SK-N-DZ (cell line): ENCODE measurements at regions not wholly inside any gene's neighbourhood (a gene's known extent, or its start where the extent isn't known, plus 50 kb on each side); places are given as distances from the start of the nearest gene placed in this dataset.

Experiments used
- DNase-seq: peaks from one replicate; pipeline ENCODE4 v3.0.0-alpha.2; 2015; ENCODE audit warnings: low spot score

DNA sequence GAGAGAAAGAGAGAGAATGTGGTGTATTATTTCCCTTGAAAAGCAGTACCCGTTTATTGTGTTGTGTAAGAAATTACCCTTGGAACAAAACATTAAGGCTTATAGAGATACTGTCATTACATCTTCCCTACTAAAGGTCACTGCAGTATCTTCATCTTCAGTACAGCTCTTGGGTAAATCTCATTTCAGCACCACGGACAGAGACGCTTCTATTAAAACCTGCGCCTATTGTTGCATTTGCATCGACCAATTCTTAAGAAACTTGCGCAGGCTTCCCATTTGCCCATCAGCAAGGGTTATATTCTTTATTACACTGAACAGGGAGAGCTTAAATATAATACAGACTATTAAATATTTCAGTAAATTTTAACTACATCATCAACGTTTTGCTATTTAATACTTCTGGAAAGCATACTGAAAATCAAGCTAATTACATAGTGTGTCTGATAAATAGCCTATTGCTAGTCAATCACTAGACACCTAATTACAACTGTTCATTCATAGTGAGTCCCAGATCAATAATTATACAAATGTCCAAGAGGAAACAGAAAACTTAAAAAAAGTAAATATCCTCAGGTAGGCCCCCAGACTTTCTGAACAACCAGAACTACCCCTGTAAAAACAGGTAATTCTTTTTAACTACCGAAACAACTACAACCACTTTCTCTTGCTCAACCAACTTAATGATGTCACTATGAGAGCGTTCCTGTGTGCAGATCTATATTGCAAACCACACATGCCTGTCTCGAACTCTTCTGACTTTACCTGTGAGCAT lies 350.6 kb downstream of the LIG4 start:
- DNase-seq, result peak; percentile 65

DNA sequence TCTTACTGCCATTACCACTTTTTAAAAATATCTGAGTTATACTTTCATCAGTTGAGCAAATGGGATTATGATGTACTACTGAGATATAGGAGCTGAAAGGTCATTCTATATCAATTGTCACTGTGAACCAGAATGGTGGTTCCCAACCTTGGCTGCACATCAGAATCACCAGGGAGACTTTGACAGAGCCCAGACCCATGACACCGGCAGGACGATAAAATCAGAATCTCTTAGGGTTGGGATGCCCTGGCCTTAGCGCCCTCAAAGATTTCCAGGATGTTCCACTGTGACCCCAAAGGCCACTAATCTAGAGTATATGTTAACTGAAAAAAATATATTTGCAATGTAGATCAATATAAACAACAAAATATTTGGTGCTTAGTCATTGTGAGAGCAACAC lies 355.1 kb downstream of the LIG4 start:
- peak; percentile 87 for DNase-seq

DNA sequence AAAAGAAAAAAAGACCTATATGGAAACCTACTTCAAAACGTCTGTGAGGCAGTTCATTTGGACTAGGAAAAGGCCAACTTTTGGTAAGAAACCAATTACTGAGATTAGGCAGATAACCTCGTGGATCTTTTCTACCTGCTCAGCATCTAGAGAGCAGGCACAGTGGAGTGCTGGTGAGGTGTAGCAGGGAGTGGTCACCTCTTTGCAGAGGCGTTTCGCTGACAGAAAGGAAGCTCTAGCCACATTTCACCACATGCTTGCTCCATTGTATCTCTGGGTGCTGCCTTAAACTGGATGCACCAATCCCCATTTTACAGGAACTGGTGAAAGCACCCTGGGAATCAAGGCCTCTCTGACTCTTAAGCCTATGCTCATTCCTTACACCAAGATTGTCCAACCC lies 360.5 kb downstream of the LIG4 start:
- DNase-seq, result no peak

DNA sequence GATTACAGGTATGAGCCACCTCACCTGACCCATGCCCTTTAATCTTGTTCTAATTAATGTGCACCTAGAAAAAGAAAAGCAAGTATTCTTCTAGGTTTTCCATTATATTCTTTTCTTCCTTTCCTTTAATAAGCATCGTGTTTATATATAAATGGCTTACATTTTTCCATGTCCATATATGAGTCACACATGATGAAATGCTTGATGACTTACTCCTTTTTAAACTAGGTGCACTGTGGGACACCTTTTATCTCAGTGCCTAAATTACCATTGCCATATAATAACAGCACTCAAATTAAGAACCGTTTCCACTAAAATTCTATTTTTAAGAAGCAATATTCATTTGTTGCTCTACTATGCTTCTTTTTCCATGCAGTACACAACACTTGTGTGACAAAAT lies 363.3 kb downstream of the LIG4 start:
- no peak for DNase-seq

DNA sequence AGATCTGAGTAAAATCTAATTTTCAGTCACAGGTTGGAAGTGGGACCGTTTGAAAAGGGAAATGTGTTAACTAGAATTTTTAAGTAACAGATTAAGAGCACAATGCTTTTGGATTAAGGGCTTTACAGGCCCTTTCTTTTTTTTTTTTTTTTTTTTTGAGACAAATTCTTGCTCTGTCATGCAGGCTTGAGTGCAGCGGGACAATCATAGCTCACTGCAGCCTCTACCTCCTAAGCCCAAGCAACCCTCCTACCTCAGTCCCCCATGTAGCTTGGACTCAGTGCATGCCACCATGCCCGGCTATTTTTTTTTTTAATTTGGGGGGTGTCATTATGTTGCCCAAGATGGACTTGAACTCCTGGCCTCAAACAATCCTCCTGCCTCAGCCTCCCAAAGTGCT lies 363.7 kb downstream of the LIG4 start:
- no peak for DNase-seq

DNA sequence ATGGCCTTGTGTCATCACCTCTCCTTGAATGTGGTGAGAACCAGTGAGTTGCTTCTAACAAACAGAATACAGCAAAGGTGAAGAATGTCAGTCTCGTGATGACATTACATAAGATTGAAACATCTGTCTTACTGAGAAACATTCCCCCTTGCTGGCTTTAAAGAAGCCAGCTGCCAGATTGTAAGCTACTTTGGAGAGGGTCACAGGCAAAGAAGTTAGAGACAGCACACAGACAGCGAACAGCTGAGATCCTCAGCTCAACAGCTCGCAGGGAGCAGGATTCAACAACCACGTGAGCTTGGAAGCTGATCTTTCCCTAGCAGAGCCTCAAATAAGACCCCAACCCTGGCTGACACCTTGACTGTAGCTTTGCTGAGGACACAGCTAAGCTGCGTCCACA lies 367.9 kb downstream of the LIG4 start:
- peak; percentile 85 for DNase-seq

DNA sequence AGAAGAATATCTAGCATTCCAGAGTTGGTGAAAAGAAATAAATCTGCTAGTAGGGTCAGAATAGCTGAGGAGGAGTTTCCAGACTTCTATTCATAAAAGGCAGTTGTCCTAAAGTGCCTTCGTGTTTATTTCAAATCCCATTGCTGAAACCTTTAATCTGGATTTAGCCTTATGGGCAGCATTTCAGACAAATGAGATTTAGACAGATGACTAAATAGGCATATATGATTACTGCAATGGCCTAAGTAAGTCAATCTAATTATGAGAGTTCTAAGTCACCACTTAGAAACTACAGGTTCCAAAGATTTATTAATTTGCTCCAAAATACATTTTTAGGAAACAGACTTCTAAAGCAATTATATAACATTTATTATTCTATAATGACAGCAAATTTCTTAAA lies 368.7 kb downstream of the LIG4 start:
- DNase-seq, result peak; percentile 53

DNA sequence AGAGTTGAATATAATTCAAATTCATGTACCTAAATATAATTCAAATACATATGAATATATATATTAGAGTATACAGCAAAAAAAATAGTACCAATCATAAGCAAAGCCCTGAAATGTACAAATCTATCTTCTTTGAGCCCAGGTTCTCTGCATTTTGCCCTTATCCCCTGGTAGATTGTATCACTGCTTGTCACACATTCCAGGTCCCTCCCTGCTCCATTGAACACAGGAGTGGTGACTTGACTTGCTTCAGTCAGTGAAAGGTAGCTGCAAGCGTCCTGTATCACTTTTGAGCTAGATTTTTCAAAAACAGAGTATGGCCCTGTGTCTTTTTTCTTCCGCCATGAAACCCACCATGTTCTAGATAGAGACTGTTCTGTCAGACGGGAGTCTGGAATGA lies 369.4 kb downstream of the LIG4 start:
- DNase-seq, result peak; percentile 50

DNA sequence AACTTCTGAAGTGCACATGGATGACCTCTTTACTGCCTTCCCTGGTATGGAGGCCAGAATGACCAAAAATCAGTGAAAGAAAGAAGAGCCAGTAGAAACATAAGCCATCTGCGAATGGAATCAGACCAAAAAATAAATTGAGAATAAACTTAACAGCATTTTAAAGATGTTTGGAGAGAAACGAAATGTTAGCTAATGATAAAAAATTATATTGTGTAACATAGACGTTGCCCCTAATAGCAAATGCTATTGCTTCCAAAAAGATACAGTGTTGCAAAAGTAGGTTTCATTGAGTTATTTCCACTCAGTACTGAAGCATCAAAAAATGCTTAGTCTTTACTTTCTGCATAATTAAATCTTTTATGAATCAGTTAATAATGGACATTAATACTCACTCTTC lies 371.7 kb downstream of the LIG4 start:
- no peak for DNase-seq

DNA sequence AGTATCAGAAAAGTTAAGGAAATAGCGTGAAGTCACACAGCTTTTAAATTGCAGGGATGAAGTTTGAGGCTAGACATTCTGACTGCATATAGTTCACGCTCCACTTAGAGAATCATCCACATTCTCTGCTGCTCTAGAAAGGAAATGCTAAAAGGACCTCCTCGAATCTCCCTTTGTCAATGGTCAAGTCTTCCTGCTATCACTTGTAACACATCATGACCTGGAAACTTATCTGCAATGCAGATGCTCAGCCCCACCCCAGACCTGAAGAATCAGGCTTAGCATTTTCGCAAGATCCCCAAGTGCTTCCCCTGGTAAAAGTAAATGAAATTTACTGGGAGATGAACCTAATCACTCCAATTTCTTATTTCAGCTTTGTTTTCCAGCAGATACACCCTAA lies 372.1 kb downstream of the LIG4 start:
- DNase-seq, result no peak

DNA sequence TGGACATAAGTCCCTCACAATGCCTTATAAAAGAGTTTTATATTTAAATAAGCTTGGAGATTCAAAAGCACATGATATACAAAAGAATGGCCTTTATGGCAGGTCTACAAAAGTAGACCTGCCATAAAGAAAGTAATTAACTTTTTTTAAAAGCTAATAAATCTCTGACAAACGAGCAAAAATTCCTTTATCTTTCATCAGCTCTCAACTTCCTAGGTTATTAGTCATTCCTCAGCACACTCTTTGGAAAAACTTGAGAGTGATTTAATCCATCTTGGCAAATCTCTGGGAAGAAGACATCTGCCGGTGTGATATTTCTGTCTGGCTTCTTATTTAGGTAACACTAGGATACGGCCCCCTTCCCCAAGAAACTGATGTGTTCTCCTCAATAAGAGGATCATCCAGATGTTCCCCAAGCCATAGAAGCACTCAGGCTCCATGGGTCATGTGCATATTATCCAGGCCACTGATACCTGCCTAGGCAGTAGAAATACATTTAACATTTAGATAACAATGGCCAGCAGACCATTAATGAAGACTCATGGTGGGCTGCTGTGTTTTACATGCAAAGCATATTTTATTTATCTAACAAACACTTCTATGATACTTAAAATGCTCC lies 372.7 kb downstream of the LIG4 start:
- DNase-seq, result no peak

DNA sequence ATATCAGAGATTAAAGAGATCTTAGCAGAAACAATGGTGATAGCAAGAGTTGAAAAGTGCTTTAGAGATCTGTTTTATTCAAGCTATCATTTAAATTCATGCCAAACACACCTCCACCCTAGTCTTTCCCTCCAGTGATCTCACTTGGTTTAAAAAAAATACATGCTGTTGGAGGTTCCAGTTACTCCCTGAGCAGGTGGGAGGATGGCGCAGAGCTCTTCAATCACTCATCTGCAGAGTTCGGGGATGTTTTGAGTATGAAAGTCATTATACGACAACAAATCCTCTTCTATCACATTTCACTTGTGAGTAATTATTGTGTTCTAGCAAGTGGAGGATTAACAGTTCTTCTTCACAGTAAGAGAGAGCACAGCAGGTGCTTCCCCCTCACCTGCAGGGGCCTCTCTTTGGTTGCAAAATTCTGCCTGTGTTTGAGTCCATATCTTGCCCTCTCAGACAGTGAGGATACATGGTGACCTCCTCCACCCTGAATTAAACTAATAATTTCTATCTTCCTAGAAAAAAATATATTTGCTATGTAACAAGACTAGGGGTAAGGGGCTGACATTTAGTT lies 376.7 kb downstream of the LIG4 start:
- no peak for DNase-seq

DNA sequence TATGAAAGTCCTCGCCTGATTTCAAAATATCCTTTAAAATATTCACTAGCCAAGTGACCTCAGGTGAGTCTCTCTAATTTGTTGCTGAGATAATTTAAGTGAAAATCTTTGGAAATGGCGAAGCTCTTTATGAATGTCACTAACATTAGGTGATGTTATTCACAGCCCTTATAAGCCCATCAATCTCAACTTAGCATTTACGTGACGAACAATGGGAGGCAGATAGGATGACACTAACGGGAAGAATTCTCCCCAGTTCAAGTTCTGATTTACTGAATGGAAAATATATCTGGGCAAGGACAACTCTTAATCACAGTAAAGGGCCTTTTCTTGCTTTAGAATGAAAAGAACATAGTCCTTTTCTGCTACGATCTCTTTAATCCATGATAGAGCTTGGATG lies 378.7 kb downstream of the LIG4 start:
- DNase-seq, result no peak

DNA sequence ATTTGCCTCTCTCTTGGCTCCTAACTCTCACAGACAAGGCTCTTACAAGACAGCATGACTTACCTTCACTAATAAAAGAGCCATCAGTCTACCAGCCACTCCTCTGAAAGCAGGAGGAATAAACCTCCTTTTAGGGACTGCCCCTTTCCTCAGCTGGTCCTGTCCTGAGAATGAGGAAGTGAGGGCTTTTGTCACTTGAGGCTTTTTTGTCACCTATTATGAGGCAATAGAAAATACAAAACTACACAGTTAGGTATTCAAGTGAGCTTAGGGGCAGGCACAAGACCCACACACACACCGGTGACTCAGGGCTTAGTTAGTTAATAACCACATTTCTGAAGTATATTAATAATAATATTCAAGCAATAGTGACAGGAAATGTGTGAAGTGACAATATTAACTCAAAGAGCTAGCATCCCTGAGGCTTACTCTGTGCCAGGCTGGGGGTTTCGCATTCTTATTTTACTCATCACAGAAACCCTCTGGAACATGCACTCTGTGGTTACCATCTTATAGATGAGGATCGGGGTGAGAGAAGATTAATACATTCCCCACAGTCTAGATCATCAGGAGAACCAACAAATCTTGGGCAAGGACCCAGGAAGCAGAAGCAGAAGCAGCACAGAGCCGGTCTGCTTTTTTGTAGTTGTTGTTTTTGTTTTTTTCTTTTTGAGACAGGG lies 379.9 kb downstream of the LIG4 start:
- DNase-seq, result no peak

DNA sequence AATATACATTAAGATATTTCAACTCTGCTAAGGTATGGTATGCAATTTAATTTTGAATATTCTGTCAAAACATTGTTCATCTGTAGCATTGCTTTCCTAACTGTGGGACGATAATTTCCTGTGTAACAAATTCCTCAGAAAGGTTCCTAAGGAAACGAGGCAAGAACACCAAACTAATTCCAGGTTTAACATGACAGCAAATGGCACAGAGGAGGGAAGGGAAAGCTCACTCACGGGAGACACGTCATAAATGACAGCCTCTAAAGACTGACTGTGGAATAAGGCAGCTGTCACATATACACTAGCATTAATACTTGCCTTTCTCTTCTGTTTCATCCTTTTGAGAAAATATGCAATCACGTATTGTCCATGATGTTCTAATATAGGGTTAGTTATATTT lies 380.6 kb downstream of the LIG4 start:
- no peak for DNase-seq

DNA sequence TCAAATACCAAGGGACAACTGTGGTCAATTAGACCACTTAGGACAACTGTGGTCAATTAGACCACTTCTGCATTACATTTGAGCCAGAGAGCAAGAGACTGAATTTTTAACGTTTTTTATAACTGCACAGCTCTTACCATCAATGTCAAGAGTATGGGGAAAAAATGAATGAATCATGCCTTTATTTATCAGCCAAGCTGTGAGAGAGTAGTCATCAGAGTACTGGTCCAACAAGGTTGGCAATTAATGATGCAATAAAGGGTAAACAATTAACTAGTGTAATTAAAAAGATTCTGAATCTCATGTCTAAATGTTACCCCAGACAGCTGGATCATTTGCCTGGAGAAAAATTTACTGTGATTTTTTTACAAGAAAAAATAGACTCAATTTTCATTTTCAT lies 381.1 kb downstream of the LIG4 start:
- no peak for DNase-seq

DNA sequence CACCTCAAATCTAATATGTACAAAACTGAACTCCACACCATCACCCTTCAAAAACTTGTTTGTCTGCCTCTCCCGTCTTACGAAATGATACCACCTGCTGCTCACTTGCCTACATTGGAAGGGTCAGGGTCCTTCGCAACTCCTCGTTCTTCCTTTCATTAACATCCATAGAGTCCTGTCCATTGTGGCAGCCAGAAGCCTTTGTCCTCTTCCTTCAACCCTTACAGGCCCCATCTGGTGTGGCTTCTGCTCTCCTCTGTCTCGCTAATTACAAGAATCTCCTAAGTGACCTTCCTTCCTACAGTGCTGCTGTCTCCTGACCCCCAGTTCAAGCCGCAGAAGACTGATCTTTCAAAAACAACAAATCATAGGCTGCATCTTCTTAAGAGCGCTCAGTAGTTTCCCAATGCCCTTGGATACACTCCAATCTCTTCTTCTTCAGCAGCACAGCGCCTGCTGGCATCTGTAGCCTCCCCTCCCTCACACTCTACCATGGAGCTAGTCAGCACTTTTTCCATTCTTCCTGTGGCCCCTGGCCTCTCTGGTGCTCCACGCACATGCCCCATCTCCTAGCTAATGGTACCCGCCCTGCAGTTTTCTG lies 382.7 kb downstream of the LIG4 start:
- no peak for DNase-seq

DNA sequence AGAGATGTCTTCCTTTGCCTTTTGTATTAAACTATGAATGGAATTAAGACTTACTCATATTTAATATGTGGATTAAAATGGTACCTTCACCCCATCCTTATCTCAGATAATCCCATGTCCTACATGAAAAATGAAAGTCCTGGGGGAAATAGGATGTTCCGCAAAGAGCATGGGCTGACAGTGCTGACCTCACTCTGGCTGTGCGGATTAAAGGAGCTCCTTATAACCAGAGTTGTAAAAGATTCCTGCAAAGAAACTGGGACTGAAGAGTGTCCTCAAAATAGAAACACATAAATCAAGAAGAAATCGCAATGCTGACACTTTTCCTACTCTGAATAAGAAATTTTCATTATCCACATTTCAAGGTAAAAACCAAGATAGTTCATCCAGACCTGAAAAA lies 384.5 kb downstream of the LIG4 start:
- DNase-seq, result no peak

DNA sequence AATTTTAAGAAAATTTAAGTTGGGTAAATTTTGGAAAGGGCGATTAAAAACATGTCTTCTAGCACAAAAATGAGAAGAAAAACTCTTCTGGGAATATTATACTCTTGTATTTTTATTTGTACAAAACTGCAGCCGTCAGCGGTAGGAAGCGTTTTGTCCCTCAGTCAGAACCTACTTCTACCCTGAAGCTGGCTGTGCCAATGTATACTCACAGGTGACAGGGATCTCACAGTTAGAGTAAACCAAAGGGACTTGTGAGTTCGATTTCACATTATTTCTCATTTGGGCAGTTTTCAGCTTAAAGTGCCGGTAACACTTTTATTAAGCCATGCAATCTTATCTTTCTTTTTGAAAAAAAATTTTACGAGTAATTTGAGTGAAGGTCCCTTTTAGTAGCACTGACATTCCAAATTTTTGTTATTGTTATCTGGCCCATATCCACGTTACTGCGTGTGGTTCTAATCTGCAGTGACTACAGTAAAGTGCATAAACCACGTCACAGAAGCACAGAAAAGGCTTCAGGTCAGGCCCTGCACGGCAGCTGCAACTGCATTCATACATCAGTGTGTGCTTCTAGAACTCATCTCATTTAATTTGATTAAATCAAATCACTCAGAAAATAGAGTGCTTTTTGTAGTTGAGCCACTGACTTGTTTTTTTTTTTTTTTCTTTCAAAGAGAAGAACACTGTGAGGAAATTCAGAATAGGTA lies 387.3 kb downstream of the LIG4 start:
- peak; percentile 85 for DNase-seq

DNA sequence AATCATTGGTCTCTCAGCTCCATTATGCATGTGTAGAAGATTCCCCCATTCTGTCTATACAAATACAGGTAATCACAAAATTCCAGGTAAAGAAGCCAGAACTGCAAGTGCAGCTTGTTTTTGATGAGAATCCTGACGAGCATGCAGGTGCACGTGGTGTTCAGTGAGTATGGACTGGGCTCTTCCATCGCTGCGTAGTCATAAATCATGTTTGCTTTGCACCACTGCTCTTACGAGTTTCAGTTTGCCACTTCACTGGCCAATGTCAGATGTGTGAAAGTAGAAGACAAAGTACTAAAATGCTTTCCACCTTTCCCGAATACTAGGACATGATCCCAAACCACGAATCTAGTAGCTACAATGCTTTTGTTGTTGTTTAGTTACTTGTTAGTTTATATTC lies 390.7 kb downstream of the LIG4 start:
- DNase-seq, result no peak

DNA sequence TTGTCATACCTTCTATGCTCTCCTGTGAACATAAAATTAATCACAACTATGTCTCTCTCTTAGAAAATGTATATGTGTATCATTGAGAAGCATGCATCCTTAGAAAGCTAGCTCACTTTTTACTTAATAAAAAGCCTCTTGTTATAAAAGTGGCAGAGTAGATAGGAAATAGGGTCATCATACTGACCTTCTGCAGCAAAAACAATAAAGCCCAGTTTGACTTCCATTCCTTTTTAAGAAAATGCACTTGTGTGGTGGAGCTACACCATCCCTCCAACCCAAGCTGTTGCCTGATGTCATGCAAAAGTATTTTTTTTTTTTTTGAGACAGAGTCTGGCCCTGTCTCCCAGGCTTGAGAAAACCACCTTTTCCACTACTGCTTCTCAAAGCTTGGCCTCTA lies 393.3 kb downstream of the LIG4 start:
- DNase-seq, result no peak

DNA sequence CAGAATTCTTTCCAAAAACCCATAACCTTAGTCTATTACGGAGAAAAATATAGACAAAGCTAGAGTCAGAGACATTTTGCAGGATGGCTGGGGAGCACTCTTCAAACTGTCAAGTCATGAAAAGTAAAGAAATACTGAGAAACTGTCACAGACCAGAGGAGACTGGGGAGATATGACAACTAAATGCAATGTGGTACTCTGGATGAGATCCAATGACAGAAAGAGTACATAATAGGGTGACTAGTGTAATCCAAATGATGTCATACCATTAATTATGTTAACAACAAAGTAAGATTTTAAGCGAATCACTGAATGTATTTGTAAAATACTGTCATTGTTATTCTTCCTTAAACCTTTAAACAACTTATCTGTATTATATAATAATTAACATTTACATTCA lies 393.8 kb downstream of the LIG4 start:
- no peak for DNase-seq
